GM18951 (cell line): ENCODE measurements at regions not wholly inside any gene's neighbourhood (a gene's known extent, or its start where the extent isn't known, plus 50 kb on each side); places are given as distances from the start of the nearest gene placed in this dataset.

Experiments
- POLR2A ChIP-seq: IDR thresholded peaks from 4 replicates; pipeline ENCODE4 v1.6.1; 2011; ENCODE audit warnings: mild to moderate bottlenecking; ENCODE audit not compliant: insufficient read length, insufficient read depth; ENCODE audit errors: extremely low read depth
- in situ Hi-C: fragments of 300-500 bp; cut with MboI; formaldehyde crosslinking; loops from one replicate; pipeline ENCODE4 v1.12.0; 2022; ENCODE audit warnings: low sequenced_read_pairs, mixed read lengths, inconsistent platforms; ENCODE audit not compliant: unreplicated experiment

- in situ Hi-C loops, result no loop called here
Observed at GRCh38 chr11:45354976-45355705, 69.0 kb upstream of the SYT13 start.

GRCh38 chr11:45348729-45349128 lies 62.6 kb upstream of the SYT13 start:
- no peak for TF ChIP-seq POLR2A
- in situ Hi-C loops, result loop anchor here (25.0 kb wide), 1 partner anchor 411 kb away; no protein-coding TSS in a partner anchor

More at GRCh38 chr11:45354976-45355705, 69.0 kb upstream of the SYT13 start:
- TF ChIP-seq POLR2A, result no peak

- in situ Hi-C loops, result loop anchor here (25.0 kb wide), 1 partner anchor 410 kb away; no protein-coding TSS in a partner anchor
- TF ChIP-seq POLR2A, result no peak
Observed at GRCh38 chr11:45347348-45348082, 61.4 kb upstream of the SYT13 start.

- in situ Hi-C loops, result loop anchor here (25.0 kb wide), 1 partner anchor 408 kb away; no protein-coding TSS in a partner anchor
- TF ChIP-seq POLR2A, result no peak
Observed at GRCh38 chr11:45345491-45345890, 59.4 kb upstream of the SYT13 start.

- no peak for TF ChIP-seq POLR2A
- in situ Hi-C loops, result loop anchor here (25.0 kb wide), 1 partner anchor 407 kb away; no protein-coding TSS in a partner anchor
Observed at GRCh38 chr11:45344028-45344427, 57.9 kb upstream of the SYT13 start.

GRCh38 chr11:45343444-45343843 lies 57.3 kb upstream of the SYT13 start:
- TF ChIP-seq POLR2A, result no peak
- in situ Hi-C loops, result loop anchor here (25.0 kb wide), 1 partner anchor 406 kb away; no protein-coding TSS in a partner anchor

GRCh38 chr11:45341372-45341771 lies 55.2 kb upstream of the SYT13 start:
- in situ Hi-C loops, result loop anchor here (25.0 kb wide), 1 partner anchor 404 kb away; no protein-coding TSS in a partner anchor
- TF ChIP-seq POLR2A, result no peak

GRCh38 chr11:45339729-45340519 lies 53.8 kb upstream of the SYT13 start:
- TF ChIP-seq POLR2A, result peak; percentile 18
- in situ Hi-C loops, result loop anchor here (25.0 kb wide), 1 partner anchor 403 kb away; no protein-coding TSS in a partner anchor

- in situ Hi-C loops, result loop anchor here (25.0 kb wide), 1 partner anchor 400 kb away; no protein-coding TSS in a partner anchor
- TF ChIP-seq POLR2A, result no peak
Observed at GRCh38 chr11:45337583-45338360, 51.6 kb upstream of the SYT13 start.

- no peak for TF ChIP-seq POLR2A
- in situ Hi-C loops, result loop anchor here (25.0 kb wide), 1 partner anchor 399 kb away; no protein-coding TSS in a partner anchor
Observed at GRCh38 chr11:45336136-45336535, 50.0 kb upstream of the SYT13 start.
